GM12878 (cell line): ENCODE measurements at regions not wholly inside any gene's neighbourhood (a gene's known extent, or its start where the extent isn't known, plus 50 kb on each side); places are given as distances from the start of the nearest gene placed in this dataset.

Source experiments
- ATAC-seq: fragments of 200-7000 bp; cut with Tn5 transposase; 3 replicates; pipeline ENCODE4 v1.9.1; 2020; ENCODE audit warnings: mild to moderate bottlenecking, moderate library complexity
- BruUV-seq: library from RNA; stranded (reverse); fragments of 400-500 nt; replicated peaks from 2 replicates; lab custom pipeline; 2021; lab: Mats Ljungman, UMichigan
- CTCF ChIA-PET: fragments of 300-600 bp; sonication (Branson Sonifier 250); formaldehyde crosslinking; extraction: SDS; loops from one replicate; lab custom pipeline; 2021; ENCODE audit warnings: inconsistent platforms; lab: Yijun Ruan, JAX
- POLR2A ChIA-PET: fragments of 350-600 bp; formaldehyde crosslinking; extraction: SDS; loops from one replicate; lab custom pipeline; 2021; ENCODE audit warnings: inconsistent platforms; lab: Charles Lee
- RAD21 ChIA-PET: fragments of 300-600 bp; sonication (Branson Sonifier 250); formaldehyde crosslinking; loops from one replicate; lab custom pipeline; 2023; ENCODE audit warnings: antibody characterized with exemption; ENCODE audit not compliant: unreplicated experiment; lab: Charles Lee
- SMC1A ChIA-PET: fragments of 300-600 bp; sonication (Branson Sonifier 250); formaldehyde crosslinking; loops from one replicate; lab custom pipeline; 2023; ENCODE audit not compliant: unreplicated experiment, uncharacterized antibody; lab: Charles Lee
- DNase-seq: peaks from one replicate; pipeline ENCODE4 v3.0.0-alpha.2; 2011; ENCODE audit warnings: low read depth, low spot score
- FAIRE-seq: peaks from 3 replicates; lab custom pipeline; 2011; peaks lifted over from hg19 to GRCh38; lab: Jason Lieb, UNC
- H2AFZ ChIP-seq: 2 replicates; pipeline ENCODE4 v1.6.0; 2011; ENCODE audit warnings: low read depth, low read length, control low read depth; ENCODE audit not compliant: control insufficient read depth
- H3K27ac ChIP-seq: 2 replicates; pipeline ENCODE4 v1.5.1; 2011; ENCODE audit warnings: control low read depth; ENCODE audit not compliant: control insufficient read depth, insufficient read depth
- H3K27me3 ChIP-seq, 2 experiments: replicated peaks in 1 of 2; 2 replicates each; pipeline versions ENCODE4 v1.6.0 to v1.6.1; 2011; ENCODE audit warnings: low read length in 1 of 2; ENCODE audit not compliant: control insufficient read depth in 2 of 2, insufficient read depth in 2 of 2
- H3K36me3 ChIP-seq, 2 experiments: 2 replicates each; pipeline ENCODE4 v1.5.1; 2011; ENCODE audit warnings: low read length in 1 of 2; ENCODE audit not compliant: control insufficient read depth in 2 of 2, insufficient read depth in 2 of 2
- H3K4me1 ChIP-seq: 2 replicates; pipeline ENCODE4 v1.6.1; 2011; ENCODE audit warnings: mild to moderate bottlenecking, low read length, moderate library complexity, mixed read lengths; ENCODE audit not compliant: control insufficient read depth, insufficient read depth
- H3K4me2 ChIP-seq: 2 replicates; pipeline ENCODE4 v1.6.0; 2011; ENCODE audit warnings: control low read depth; ENCODE audit not compliant: control insufficient read depth, insufficient read depth
- H3K4me3 ChIP-seq: fragments of 200-600 bp; sonication (generic); 2 replicates; pipeline ENCODE4 v1.5.1; 2016
- H3K79me2 ChIP-seq: 2 replicates; pipeline ENCODE4 v1.6.0; 2011; ENCODE audit warnings: low read length; ENCODE audit not compliant: control insufficient read depth, insufficient read depth
- H3K9ac ChIP-seq: 2 replicates; pipeline ENCODE4 v1.8.0; 2011; ENCODE audit warnings: low read length, control low read depth, mixed read lengths; ENCODE audit not compliant: control insufficient read depth, insufficient read depth
- H3K9me3 ChIP-seq: replicated peaks from 3 replicates; pipeline ENCODE4 v1.5.1; 2011; ENCODE audit warnings: mild to moderate bottlenecking, low read length; ENCODE audit not compliant: control insufficient read depth, insufficient read depth
- H4K20me1 ChIP-seq: 2 replicates; pipeline ENCODE4 v1.6.0; 2011; ENCODE audit not compliant: control insufficient read depth, insufficient read depth
- ASH2L ChIP-seq: fragments of 300-600, 200-600 bp; sonication (generic); IDR thresholded peaks from 2 replicates; pipeline ENCODE4 v1.6.1; 2017; ENCODE audit warnings: low read depth, mild to moderate bottlenecking, borderline replicate concordance
- ATF3 ChIP-seq: IDR thresholded peaks from 2 replicates; pipeline ENCODE4 v1.6.1; 2011; ENCODE audit warnings: low read depth, mild to moderate bottlenecking, low read length, moderate library complexity, borderline replicate concordance; ENCODE audit errors: extremely low read depth
- CHD2 ChIP-seq: IDR thresholded peaks from 2 replicates; pipeline ENCODE4 v1.6.1; 2011; ENCODE audit warnings: low read depth, low read length, improper control_type of control experiment, borderline replicate concordance
- CHD4 ChIP-seq: fragments of 200-600 bp; sonication (generic); IDR thresholded peaks from 2 replicates; pipeline ENCODE4 v1.6.1; 2016; ENCODE audit warnings: mild to moderate bottlenecking
- CREM ChIP-seq: IDR thresholded peaks from 2 replicates; pipeline ENCODE4 v1.6.1; 2014; ENCODE audit warnings: antibody characterized with exemption, low read depth
- E2F4 ChIP-seq: IDR thresholded peaks from 2 replicates; pipeline ENCODE4 v1.6.1; 2012; ENCODE audit warnings: low read depth, low read length, improper control_type of control experiment
- FOS ChIP-seq: IDR thresholded peaks from 3 replicates; pipeline ENCODE4 v1.6.1; 2011; ENCODE audit warnings: borderline replicate concordance; ENCODE audit not compliant: insufficient read length; ENCODE audit errors: extremely low read depth
- POLR2AphosphoS5 ChIP-seq: IDR thresholded peaks from 2 replicates; pipeline ENCODE4 v1.6.1; 2011; ENCODE audit warnings: mild to moderate bottlenecking, low read length, inconsistent platforms
- PRDM15 ChIP-seq: fragments of 450-650 bp; formaldehyde crosslinking; IDR thresholded peaks from 2 replicates; pipeline ENCODE4 v1.4.0; 2020; ENCODE audit warnings: mild to moderate bottlenecking, moderate library complexity
- RELA ChIP-seq: fragments of 450-650 bp; IDR thresholded peaks from 2 replicates; pipeline ENCODE4 v1.8.0; 2014; ENCODE audit warnings: borderline replicate concordance; ENCODE audit not compliant: partially characterized antibody
- SMARCA5 ChIP-seq: fragments of 450-650 bp; IDR thresholded peaks from 2 replicates; pipeline ENCODE4 v1.6.1; 2017; ENCODE audit warnings: mild to moderate bottlenecking
- TAF1 ChIP-seq: IDR thresholded peaks from 2 replicates; pipeline ENCODE4 v1.6.1; 2011; ENCODE audit warnings: mild to moderate bottlenecking, low read depth, low read length, borderline replicate concordance
- TCF3 ChIP-seq: IDR thresholded peaks from 2 replicates; pipeline ENCODE4 v1.6.1; 2012; ENCODE audit warnings: low read depth, mild to moderate bottlenecking, low read length, borderline replicate concordance; ENCODE audit not compliant: insufficient read depth
- WGBS: methylation state at CpG from one replicate; pipeline ENCODE4 v1.1.6; 2016; ENCODE audit warnings: low lambda C conversion rate; ENCODE audit not compliant: insufficient replicate concordance, insufficient coverage; ENCODE audit errors: missing lambda C conversion rate; 5-methylcytosine and 5-hydroxymethylcytosine counted together
- in situ Hi-C: fragments of 300-500 bp; cut with MboI; formaldehyde crosslinking; loops from 9 replicates; pipeline ENCODE4 v1.14.3; 2018; ENCODE audit warnings: mixed read lengths
- intact Hi-C: fragments of 100-400 bp; cut with micrococcal nuclease; formaldehyde crosslinking; loops from one replicate; pipeline ENCODE4 v1.14.2; 2022; ENCODE audit not compliant: unreplicated experiment

- no peaks in the 10 kb centered on the region for H3K9me3 ChIP-seq
- no peak overlapping the region for H3K27ac ChIP-seq
- POLR2A ChIA-PET, result no interaction called here
- intact Hi-C loops (no loop called here), in situ Hi-C loops (no loop called here)
- RAD21 ChIA-PET, result no interaction called here
- no peak for FAIRE-seq
- TF ChIP-seq ASH2L (no peak), CHD2 (no peak), CHD4 (no peak)
- H4K20me1 ChIP-seq, result no peaks in the 10 kb centered on the region
- no peaks in the 10 kb centered on the region for H3K36me3 ChIP-seq
- 8% methylated on average over 5 of the region's 5 CpGs for WGBS
- no peaks in the 10 kb centered on the region for H3K27me3 ChIP-seq
- H3K9ac ChIP-seq, result no peak overlapping the region
- no peak for ATAC-seq
- H3K79me2 ChIP-seq, result no peaks in the 10 kb centered on the region
- no peak overlapping the region for H2AFZ ChIP-seq
- no peaks in the 10 kb centered on the region for H3K4me1 ChIP-seq
- CTCF ChIA-PET, result no interaction called here
- SMC1A ChIA-PET, result no interaction called here
- no peak for DNase-seq
- no TSS peak for BruUV-seq
- no peak overlapping the region for H3K4me3 ChIP-seq
- H3K4me2 ChIP-seq, result no peak overlapping the region
These were observed 138.6 kb upstream of the RGPD4 start for GRCh38 chr2:107688135-107688534.

- Histone ChIP-seq H3K27ac (no peak overlapping the region), H3K4me2 (no peak overlapping the region), H2AFZ (no peak overlapping the region), H3K36me3 (no peaks in the 10 kb centered on the region), H4K20me1 (no peaks in the 10 kb centered on the region), H3K4me1 (no peaks in the 10 kb centered on the region), H3K9ac (no peak overlapping the region), H3K4me3 (no peak overlapping the region), H3K9me3 (no peaks in the 10 kb centered on the region), H3K79me2 (no peaks in the 10 kb centered on the region), H3K27me3 (no peaks in the 10 kb centered on the region)
- intact Hi-C loops (no loop called here), in situ Hi-C loops (no loop called here)
- ChIA-PET CTCF (no interaction called here), SMC1A (no interaction called here), RAD21 (no interaction called here), POLR2A (no interaction called here)
- DNase-seq (no peak), ATAC-seq (no peak), FAIRE-seq (no peak)
- BruUV-seq, result no TSS peak
- 4% methylated on average over 3 of the region's 3 CpGs for WGBS
- TF ChIP-seq RELA (no peak), SMARCA5 (no peak), ATF3 (no peak), FOS (no peak), E2F4 (no peak), CREM (no peak), POLR2AphosphoS5 (no peak), TCF3 (no peak), PRDM15 (CRISPR knock-in tag) (no peak), TAF1 (no peak)
These were observed 133.1 kb upstream of the RGPD4 start for GRCh38 chr2:107693604-107694003.
